ENCODE measurements at regions not wholly inside any gene's neighbourhood (a gene's known extent, or its start where the extent isn't known, plus 50 kb on each side); places are given as distances from the start of the nearest gene placed in this dataset.

DNA sequence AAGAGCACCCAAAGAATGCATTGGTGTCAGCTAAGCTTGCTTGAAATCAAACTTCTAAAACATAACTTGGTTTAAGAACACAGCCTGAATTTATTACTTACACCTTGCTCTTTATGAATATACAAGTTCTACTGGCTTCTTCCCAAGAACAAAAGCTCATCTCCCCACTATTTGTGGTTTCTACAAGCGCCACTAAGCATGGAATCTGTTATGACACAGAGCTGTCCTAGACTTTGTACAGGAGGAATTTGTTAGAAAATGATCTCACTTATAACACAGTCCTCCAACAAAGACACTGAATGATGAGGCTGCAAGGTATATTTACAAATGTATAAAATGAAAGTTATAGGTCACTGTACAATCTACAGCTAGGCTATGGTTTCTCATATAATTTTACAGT lies 452.1 kb downstream of the BCAT1 start:
- TF ChIP-seq POLR2AphosphoS5 (IDR thresholded peaks at IDR 0.05), result no peak
- TF ChIP-seq, protein P1, sequence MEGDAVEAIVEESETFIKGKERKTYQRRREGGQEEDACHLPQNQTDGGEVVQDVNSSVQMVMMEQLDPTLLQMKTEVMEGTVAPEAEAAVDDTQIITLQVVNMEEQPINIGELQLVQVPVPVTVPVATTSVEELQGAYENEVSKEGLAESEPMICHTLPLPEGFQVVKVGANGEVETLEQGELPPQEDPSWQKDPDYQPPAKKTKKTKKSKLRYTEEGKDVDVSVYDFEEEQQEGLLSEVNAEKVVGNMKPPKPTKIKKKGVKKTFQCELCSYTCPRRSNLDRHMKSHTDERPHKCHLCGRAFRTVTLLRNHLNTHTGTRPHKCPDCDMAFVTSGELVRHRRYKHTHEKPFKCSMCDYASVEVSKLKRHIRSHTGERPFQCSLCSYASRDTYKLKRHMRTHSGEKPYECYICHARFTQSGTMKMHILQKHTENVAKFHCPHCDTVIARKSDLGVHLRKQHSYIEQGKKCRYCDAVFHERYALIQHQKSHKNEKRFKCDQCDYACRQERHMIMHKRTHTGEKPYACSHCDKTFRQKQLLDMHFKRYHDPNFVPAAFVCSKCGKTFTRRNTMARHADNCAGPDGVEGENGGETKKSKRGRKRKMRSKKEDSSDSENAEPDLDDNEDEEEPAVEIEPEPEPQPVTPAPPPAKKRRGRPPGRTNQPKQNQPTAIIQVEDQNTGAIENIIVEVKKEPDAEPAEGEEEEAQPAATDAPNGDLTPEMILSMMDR (IDR thresholded peaks at IDR 0.05; ENCODE audit: poor library complexity, severe bottlenecking), result no peak
- TF ChIP-seq EP300 (conservative IDR thresholded peaks at IDR 0.05; ENCODE audit: poor library complexity, severe bottlenecking), result no peak
- TF ChIP-seq RAD21 (conservative IDR thresholded peaks at IDR 0.05), result no peak
- TF ChIP-seq REST (IDR thresholded peaks at IDR 0.05; ENCODE audit: borderline replicate concordance), result no peak
